ENCODE measurements at regions not wholly inside any gene's neighbourhood (a gene's known extent, or its start where the extent isn't known, plus 50 kb on each side); places are given as distances from the start of the nearest gene placed in this dataset.

- no peak for FAIRE-seq
- dilution Hi-C loops (cut with MboI; ENCODE audit: extremely low pct_ligation_motif_present, low sequenced_read_pairs): no loop called here
These were observed 500.6 kb downstream of the LTN1 start for GRCh38 chr21:28492127-28492526.

GRCh38 chr21:28489821-28490350 is 502.8 kb downstream of the LTN1 start:
- Histone ChIP-seq H3K4me1 (ENCODE audit: control insufficient read depth, extremely low read depth, insufficient read depth, low read length) (no peaks in the 10 kb centered on the region), H3K9me1 (ENCODE audit: control insufficient read depth, extremely low read depth, insufficient read depth, low read length) (no peaks in the 10 kb centered on the region), H3K36me3 (ENCODE audit: control insufficient read depth in 2 of 2, extremely low read depth in 1 of 2, insufficient read depth in 2 of 2, low read length in 2 of 2) (no peaks in the 10 kb centered on the region), H3K9me3 (ENCODE audit: control insufficient read depth, low read depth, low read length) (no peaks in the 10 kb centered on the region), H3K79me2 (ENCODE audit: control insufficient read depth, insufficient read depth, low read length) (no peaks in the 10 kb centered on the region), H2AFZ (ENCODE audit: control insufficient read depth, low read length) (no peak overlapping the region), H3K4me2 (ENCODE audit: control insufficient read depth, extremely low read depth, insufficient read depth, low read depth, low read length) (no peak overlapping the region), H3K9ac (ENCODE audit: control insufficient read depth, extremely low read depth, insufficient read depth, low read length) (no peak overlapping the region), H4K20me1 (ENCODE audit: control insufficient read depth, extremely low read depth, insufficient read depth, low read length) (no peaks in the 10 kb centered on the region), H3K27me3 (ENCODE audit: control insufficient read depth, extremely low read depth, insufficient read depth, low read length) (no peaks in the 10 kb centered on the region), H3K27ac (ENCODE audit: control insufficient read depth, insufficient read depth, low read length) (no peak overlapping the region), H3K4me3 (ENCODE audit: control insufficient read depth in 2 of 3, extremely low read depth in 1 of 3, insufficient read depth in 2 of 3, low read depth in 1 of 3, low read length in 3 of 3) (no peak overlapping the region)
- no peak for FAIRE-seq
- dilution Hi-C loops (cut with MboI; ENCODE audit: extremely low pct_ligation_motif_present, low sequenced_read_pairs): no loop called here
- no peak for DNase-seq (ENCODE audit: low read depth, low spot score)
- no peak for TF ChIP-seq CTCF (optimal IDR thresholded peaks at IDR 0.05 in 1 of 3, IDR thresholded peaks at IDR 0.05 in 1 of 3, conservative IDR thresholded peaks at IDR 0.05 in 1 of 3; ENCODE audit: extremely low read depth in 1 of 3, insufficient read depth in 2 of 3, low read length in 3 of 3)
- no peak for TF ChIP-seq EZH2 (IDR thresholded peaks at IDR 0.05; ENCODE audit: low read length)

More at GRCh38 chr21:28492127-28492526, 500.6 kb downstream of the LTN1 start:
- DNase-seq (ENCODE audit: low read depth, low spot score): no peak
- Histone ChIP-seq H3K36me3 (ENCODE audit: control insufficient read depth in 2 of 2, extremely low read depth in 1 of 2, insufficient read depth in 2 of 2, low read length in 2 of 2) (no peaks in the 10 kb centered on the region), H3K4me2 (ENCODE audit: control insufficient read depth, extremely low read depth, insufficient read depth, low read depth, low read length) (no peak overlapping the region), H4K20me1 (ENCODE audit: control insufficient read depth, extremely low read depth, insufficient read depth, low read length) (no peaks in the 10 kb centered on the region), H3K27me3 (ENCODE audit: control insufficient read depth, extremely low read depth, insufficient read depth, low read length) (no peaks in the 10 kb centered on the region), H3K9ac (ENCODE audit: control insufficient read depth, extremely low read depth, insufficient read depth, low read length) (no peak overlapping the region), H3K4me3 (ENCODE audit: control insufficient read depth in 2 of 3, extremely low read depth in 1 of 3, insufficient read depth in 2 of 3, low read depth in 1 of 3, low read length in 3 of 3) (no peak overlapping the region), H2AFZ (ENCODE audit: control insufficient read depth, low read length) (no peak overlapping the region), H3K4me1 (ENCODE audit: control insufficient read depth, extremely low read depth, insufficient read depth, low read length) (no peaks in the 10 kb centered on the region), H3K27ac (ENCODE audit: control insufficient read depth, insufficient read depth, low read length) (no peak overlapping the region), H3K9me3 (ENCODE audit: control insufficient read depth, low read depth, low read length) (no peaks in the 10 kb centered on the region), H3K9me1 (ENCODE audit: control insufficient read depth, extremely low read depth, insufficient read depth, low read length) (no peaks in the 10 kb centered on the region), H3K79me2 (ENCODE audit: control insufficient read depth, insufficient read depth, low read length) (no peaks in the 10 kb centered on the region)
- TF ChIP-seq CTCF (optimal IDR thresholded peaks at IDR 0.05 in 1 of 3, IDR thresholded peaks at IDR 0.05 in 1 of 3, conservative IDR thresholded peaks at IDR 0.05 in 1 of 3; ENCODE audit: extremely low read depth in 1 of 3, insufficient read depth in 2 of 3, low read length in 3 of 3) (no peak), EZH2 (IDR thresholded peaks at IDR 0.05; ENCODE audit: low read length) (no peak)
